ENCODE measurements at regions not wholly inside any gene's neighbourhood (a gene's known extent, or its start where the extent isn't known, plus 50 kb on each side); places are given as distances from the start of the nearest gene placed in this dataset.

GRCh38 chr4:162706051-162706450 lies 460.6 kb downstream of the NAF1 start:
- no peak for TF ChIP-seq CTCF (IDR thresholded peaks at IDR 0.05)
- TF ChIP-seq SIN3A (IDR thresholded peaks at IDR 0.05; ENCODE audit: borderline replicate concordance, insufficient read depth, low read depth, low read length), result no peak
- TF ChIP-seq POLR2AphosphoS5 (IDR thresholded peaks at IDR 0.05; ENCODE audit: low read depth, low read length), result no peak
- TF ChIP-seq TCF7L2 (IDR thresholded peaks at IDR 0.05; ENCODE audit: low read depth, low read length), result no peak
- TF ChIP-seq REST (IDR thresholded peaks at IDR 0.05; ENCODE audit: insufficient read depth in 1 of 2, low read depth in 2 of 2, low read length in 1 of 2), result no peak

All from Panc1 (cell line).